ENCODE measurements at regions not wholly inside any gene's neighbourhood (a gene's known extent, or its start where the extent isn't known, plus 50 kb on each side); places are given as distances from the start of the nearest gene placed in this dataset.

- no peak for DNase-seq (ENCODE audit: low spot score)
These were observed 1026.0 kb upstream of the ARRDC3 start for GRCh38 chr5:92409134-92409533.

GRCh38 chr5:92402956-92403702 is 1020.0 kb upstream of the ARRDC3 start:
- no peak for DNase-seq (ENCODE audit: low spot score)

DNA sequence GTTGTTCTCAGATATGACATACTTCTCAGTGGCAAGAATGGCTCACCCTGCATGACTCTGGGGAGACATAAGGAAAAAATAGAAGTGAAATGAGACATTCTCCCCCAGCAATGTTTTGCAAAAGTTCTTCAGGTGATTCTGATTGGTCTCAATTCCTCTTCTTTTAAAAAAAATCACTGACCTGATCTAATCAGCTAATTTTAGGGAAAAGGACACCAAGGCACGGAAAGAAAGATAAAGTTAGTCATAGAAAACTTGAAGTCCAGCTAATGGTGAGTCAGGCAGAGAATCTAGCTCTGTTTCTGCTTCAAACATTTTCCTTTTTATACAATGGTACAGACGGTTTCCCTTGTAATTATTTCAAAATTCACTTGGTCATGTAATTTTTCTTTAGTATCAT is 1018.9 kb upstream of the ARRDC3 start:
- no peak for DNase-seq (ENCODE audit: low spot score)

DNA sequence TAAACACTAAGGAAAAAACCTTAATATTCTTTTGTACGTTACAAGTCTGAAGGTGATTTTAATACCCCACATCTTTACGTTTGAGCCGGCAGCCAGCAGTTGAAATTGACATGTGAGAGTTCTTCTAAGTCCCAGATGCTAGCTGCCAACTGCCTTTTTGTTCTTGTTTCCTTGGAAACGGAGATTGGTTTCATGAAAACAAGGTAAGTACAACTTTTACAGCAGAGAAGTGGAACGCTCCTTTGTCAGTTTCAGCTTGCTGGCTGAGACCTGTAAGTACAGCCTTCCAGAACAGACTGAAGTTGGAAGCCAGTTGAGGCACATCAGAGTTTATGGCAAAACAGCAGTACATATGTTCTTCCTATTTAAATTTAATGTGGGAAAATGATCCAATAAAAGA is 1018.4 kb upstream of the ARRDC3 start:
- peak; percentile 24 for DNase-seq (ENCODE audit: low spot score)

GRCh38 chr5:92394936-92395335 is 1011.8 kb upstream of the ARRDC3 start:
- DNase-seq (ENCODE audit: low spot score): no peak

DNA sequence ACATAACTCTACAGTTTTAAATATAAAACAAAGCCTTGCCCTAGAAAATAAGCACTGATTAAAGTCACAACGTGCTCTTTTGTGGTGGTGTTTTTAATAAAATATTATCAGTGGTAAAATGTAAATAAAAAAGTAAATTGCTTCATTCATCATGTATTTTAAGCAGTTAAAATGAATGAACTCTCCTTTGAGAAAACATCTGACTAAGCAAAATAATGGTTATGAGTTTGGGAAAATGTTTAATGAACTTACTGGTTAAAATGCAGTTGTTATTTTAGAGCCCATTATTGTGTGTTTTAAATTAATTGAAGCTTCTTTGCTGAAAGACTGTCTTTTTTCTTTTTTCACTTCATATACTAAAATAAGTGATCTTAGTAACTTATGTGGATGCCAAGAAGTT is 1007.5 kb upstream of the ARRDC3 start:
- DNase-seq (ENCODE audit: low spot score): no peak

DNA sequence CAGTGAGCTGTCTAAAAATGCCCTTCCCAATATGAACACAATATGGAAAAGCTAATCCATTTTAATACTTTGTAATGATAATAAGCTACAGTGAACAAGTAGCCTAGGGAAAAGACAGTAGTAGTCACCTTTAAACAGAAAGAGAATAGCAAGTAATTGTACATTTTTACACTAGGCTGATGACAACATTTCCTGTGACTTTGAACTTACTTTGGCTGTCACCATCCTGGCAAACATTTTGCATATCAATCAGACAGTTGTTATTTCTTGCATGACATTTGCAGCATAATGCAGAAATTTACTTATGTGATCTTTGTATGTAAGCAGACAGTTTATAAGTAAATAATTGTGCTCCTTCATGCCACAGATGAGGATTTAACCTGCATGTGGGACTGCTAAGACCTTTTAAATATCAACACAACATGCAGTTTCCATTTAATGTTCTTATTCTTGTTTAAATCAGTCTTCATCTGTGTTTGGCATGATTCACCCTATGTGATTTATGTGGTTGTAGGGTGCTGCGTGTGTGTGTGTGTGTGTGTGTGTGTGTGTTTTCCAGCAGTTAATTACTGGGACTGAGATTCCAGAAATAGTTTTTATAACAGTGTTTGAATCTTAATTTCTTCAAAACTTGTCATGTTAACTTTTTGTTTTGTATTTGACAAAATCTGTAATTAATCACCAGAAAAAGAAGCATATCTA is 997.1 kb upstream of the ARRDC3 start:
- no peak for DNase-seq (ENCODE audit: low spot score)

GRCh38 chr5:92378966-92379611 is 996.0 kb upstream of the ARRDC3 start:
- peak; percentile 7 for DNase-seq (ENCODE audit: low spot score)

GRCh38 chr5:92374859-92375258 is 991.7 kb upstream of the ARRDC3 start:
- DNase-seq (ENCODE audit: low spot score): no peak

- DNase-seq (ENCODE audit: low spot score): no peak
These were observed 989.6 kb upstream of the ARRDC3 start for GRCh38 chr5:92372766-92373165.

DNA sequence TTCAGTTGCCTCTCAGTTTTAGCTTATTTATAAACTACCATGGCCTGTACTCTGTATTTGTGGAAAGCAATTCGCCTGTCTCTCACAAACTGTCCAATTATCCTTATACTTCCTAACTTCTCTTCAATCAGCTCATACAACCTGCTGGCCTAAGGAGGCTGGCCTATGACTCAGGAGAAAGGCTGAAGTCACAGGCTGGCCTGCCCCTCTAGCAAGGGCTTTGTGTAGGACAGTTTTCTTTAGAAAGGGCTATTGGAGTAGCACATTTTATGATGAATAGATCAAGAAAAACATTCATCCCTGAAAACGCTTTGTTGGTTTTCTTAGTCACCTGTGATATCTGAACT is 988.7 kb upstream of the ARRDC3 start:
- no peak for DNase-seq (ENCODE audit: low spot score)

- no peak for DNase-seq (ENCODE audit: low spot score)
These were observed 988.2 kb upstream of the ARRDC3 start for GRCh38 chr5:92371171-92371888.

DNA sequence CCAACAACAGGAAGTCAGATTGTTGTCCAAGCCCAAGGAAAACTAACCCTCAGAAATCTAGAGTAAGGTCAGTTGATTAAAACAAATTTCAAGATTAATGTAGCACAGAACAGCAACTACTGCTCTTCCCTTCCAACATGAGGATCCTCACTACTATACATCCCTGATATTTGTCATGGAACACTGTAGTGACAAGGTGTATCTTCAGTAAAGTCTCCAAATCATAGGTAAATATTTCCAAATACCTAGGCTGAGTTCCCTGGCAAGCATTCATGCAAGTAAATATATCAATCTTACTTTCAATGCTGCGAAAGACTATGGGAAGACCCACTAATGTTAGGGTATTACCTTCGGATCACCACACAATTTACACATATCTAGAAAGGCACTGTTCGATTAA is 986.9 kb upstream of the ARRDC3 start:
- no peak for DNase-seq (ENCODE audit: low spot score)

DNA sequence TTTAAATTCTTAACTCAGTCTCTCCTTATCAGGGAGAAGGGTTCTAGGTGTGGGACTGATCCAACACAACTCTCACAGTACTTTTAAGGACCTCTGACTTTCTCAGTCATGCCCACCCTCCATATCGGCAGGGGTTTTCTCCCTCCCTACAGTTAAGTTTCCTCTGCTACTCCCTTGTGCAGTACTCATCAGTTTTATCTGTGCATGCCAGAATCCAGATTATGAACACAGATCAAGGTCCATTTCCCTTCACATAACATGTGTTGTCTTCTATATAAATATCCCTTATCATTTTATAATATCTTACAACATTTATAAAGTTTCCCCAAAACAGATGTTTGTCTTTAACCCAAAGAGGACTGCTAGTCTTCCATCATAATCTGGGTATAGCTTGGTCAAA is 986.5 kb upstream of the ARRDC3 start:
- no peak for DNase-seq (ENCODE audit: low spot score)

DNA sequence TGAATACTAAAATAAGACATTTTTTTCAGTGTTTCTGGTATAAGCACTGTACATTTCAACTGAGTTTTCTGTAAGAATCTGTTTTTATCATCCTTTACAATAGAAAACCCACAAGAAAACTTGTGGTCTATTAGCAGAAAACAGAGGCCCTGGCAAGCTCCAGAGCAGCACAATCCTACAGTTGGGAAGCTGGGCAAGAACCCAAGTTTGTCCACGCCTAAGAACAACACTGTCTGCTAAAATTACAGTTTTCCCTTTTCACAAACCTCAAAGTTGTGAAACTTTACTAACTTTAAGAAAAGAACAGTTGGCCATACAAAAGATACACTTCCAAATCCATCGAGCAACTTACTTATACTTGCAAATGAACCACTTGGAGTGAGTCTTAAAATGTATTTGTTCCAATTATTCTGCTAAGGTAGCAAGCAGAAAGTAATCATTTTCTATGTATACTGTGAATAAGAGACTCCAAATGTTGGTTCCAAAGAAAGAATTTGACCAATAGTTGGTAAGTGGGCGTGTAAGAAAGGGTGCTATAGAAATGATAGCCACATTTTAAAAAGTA is 982.0 kb upstream of the ARRDC3 start:
- no peak for DNase-seq (ENCODE audit: low spot score)

DNA sequence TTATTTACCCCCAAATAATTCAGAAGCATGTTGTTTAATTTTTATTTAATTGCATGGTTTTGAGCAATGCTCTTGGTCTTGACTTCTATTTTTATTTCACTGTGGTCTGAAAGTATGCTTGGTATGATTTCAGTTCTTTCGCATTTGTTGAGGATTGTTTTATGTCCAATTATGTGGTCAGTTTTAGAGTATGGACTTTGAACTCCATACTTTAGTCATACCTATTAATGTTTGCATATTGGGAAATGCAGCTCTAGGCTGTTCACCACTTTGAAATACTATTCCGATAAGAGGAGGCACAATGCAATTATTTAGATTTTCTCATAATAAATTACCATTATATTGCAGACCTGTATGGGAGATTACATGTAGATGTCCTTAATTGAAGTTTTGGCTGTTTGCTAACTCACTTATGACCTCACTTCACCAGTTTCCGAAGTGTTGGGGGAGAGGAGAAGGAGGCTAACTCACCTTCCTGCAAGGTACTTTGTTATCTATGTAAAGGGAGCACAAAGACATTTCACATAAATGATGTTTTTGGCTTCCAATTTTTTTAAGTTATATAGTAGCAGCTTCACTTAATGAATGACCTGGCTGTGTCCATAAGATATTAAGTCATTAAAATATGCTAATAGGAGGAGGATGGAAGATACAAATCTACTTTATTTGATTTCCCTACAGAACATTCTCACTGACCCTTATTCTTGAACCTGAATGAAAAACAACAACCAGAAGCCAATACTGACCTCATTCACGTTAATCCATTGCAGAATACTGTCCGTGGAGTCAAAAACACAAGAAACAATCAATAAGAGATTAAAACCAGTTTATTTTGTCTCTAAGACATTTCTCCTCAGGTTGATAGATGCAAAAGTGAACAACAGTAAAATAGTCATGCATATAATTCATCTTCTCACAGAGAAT is 970.3 kb upstream of the ARRDC3 start:
- DNase-seq (ENCODE audit: low spot score): no peak

GRCh38 chr5:92337772-92338234 is 954.7 kb upstream of the ARRDC3 start:
- no peak for DNase-seq (ENCODE audit: low spot score)

GRCh38 chr5:92332039-92332438 is 948.9 kb upstream of the ARRDC3 start:
- no peak for DNase-seq (ENCODE audit: low spot score)

GRCh38 chr5:92330365-92330764 is 947.2 kb upstream of the ARRDC3 start:
- DNase-seq (ENCODE audit: low spot score): no peak

DNA sequence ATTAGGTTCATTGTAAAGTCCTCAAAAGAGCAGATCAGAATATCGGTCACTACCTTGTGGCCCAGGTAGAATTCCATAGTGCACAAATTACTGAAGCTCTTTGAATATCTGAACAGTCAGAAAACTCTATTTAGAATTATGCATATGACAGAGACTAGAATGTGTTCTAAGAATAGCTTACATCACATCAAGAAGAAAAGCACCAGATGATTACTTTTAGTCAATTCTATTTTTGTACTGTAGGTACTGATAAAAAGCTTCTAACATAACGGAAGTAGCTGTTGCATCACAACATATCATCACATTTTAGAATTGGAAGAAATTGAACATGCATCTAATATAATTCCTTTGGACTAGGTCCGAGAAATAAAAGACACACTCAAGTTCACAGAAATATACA is 946.6 kb upstream of the ARRDC3 start:
- no peak for DNase-seq (ENCODE audit: low spot score)

GRCh38 chr5:92328584-92329259 is 945.6 kb upstream of the ARRDC3 start:
- no peak for DNase-seq (ENCODE audit: low spot score)

All from iPS-NIHi11 (cell line).